HG03457 (cell line): ENCODE measurements at regions not wholly inside any gene's neighbourhood (a gene's known extent, or its start where the extent isn't known, plus 50 kb on each side); places are given as distances from the start of the nearest gene placed in this dataset.

ENCODE experiments used
- ATAC-seq: cut with Tn5 transposase; IDR thresholded peaks from one replicate; pipeline ENCODE4 v1.9.1; 2021; ENCODE audit warnings: moderate number of reproducible peaks; ENCODE audit not compliant: unreplicated experiment

GRCh38 chr4:85246055-85246454 is 228.9 kb upstream of the ARHGAP24 start:
- no peak for ATAC-seq

- ATAC-seq, result no peak
Observed at GRCh38 chr4:85250852-85251251, 224.1 kb upstream of the ARHGAP24 start.

GRCh38 chr4:85257817-85258370 is 217.1 kb upstream of the ARHGAP24 start:
- no peak for ATAC-seq

GRCh38 chr4:85260064-85260463 is 214.9 kb upstream of the ARHGAP24 start:
- ATAC-seq, result no peak

GRCh38 chr4:85265234-85265633 is 209.7 kb upstream of the ARHGAP24 start:
- ATAC-seq, result no peak

GRCh38 chr4:85268188-85268587 is 206.8 kb upstream of the ARHGAP24 start:
- no peak for ATAC-seq

GRCh38 chr4:85268961-85269360 is 206.0 kb upstream of the ARHGAP24 start:
- no peak for ATAC-seq

GRCh38 chr4:85274955-85275354 is 200.0 kb upstream of the ARHGAP24 start:
- no peak for ATAC-seq

- ATAC-seq, result no peak
Observed at GRCh38 chr4:85280963-85281362, 194.0 kb upstream of the ARHGAP24 start.

GRCh38 chr4:85291226-85291625 is 183.7 kb upstream of the ARHGAP24 start:
- ATAC-seq, result no peak

- ATAC-seq, result no peak
Observed at GRCh38 chr4:85298037-85298436, 176.9 kb upstream of the ARHGAP24 start.

GRCh38 chr4:85302193-85302736 is 172.7 kb upstream of the ARHGAP24 start:
- no peak for ATAC-seq

GRCh38 chr4:85302756-85303155 is 172.2 kb upstream of the ARHGAP24 start:
- no peak for ATAC-seq

GRCh38 chr4:85318415-85318814 is 156.5 kb upstream of the ARHGAP24 start:
- ATAC-seq, result no peak

- no peak for ATAC-seq
Observed at GRCh38 chr4:85358831-85359230, 116.1 kb upstream of the ARHGAP24 start.

- ATAC-seq, result no peak
Observed at GRCh38 chr4:85362550-85362949, 112.4 kb upstream of the ARHGAP24 start.

- ATAC-seq, result no peak
Observed at GRCh38 chr4:85367815-85368214, 107.1 kb upstream of the ARHGAP24 start.

- ATAC-seq, result no peak
Observed at GRCh38 chr4:85368240-85368639, 106.7 kb upstream of the ARHGAP24 start.

GRCh38 chr4:85368932-85369331 is 106.0 kb upstream of the ARHGAP24 start:
- no peak for ATAC-seq

- ATAC-seq, result no peak
Observed at GRCh38 chr4:85369703-85370380, 105.1 kb upstream of the ARHGAP24 start.

- peak; percentile 96 for ATAC-seq
Observed at GRCh38 chr4:85370400-85371032, 104.4 kb upstream of the ARHGAP24 start.

- no peak for ATAC-seq
Observed at GRCh38 chr4:85372966-85373365, 102.0 kb upstream of the ARHGAP24 start.
